GM21423 (cell line): ENCODE measurements at regions not wholly inside any gene's neighbourhood (a gene's known extent, or its start where the extent isn't known, plus 50 kb on each side); places are given as distances from the start of the nearest gene placed in this dataset.
"Not testable (repeated sequence)": the region's sequence is repeated elsewhere in the genome, so short reads cannot be mapped to it uniquely, and the experiment has no call there.

Experiments
- ATAC-seq: cut with Tn5 transposase; IDR thresholded peaks from one replicate; pipeline ENCODE4 v1.9.1; 2021; ENCODE audit warnings: mild to moderate bottlenecking, moderate library complexity; ENCODE audit not compliant: unreplicated experiment

DNA sequence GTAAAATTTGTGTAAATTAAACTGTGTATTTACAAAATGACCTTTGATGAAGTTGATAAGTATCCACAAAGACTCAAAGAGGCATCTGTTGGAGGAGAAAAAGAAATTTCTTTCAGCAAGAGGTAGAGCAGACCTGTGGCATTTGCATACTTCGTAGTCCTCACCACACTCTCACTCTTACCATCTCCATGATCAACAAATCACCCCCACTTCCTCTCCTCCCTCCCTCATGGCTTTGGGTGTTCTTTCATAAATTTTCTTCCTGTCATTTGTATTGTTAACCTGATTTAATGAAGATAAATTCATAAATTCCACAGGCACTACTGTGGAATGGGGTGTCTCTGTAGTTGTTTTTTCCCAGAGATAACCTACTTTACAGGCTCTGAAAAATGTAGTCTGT, 366.5 kb downstream of the ZNF674 start:
- ATAC-seq, result no peak

DNA sequence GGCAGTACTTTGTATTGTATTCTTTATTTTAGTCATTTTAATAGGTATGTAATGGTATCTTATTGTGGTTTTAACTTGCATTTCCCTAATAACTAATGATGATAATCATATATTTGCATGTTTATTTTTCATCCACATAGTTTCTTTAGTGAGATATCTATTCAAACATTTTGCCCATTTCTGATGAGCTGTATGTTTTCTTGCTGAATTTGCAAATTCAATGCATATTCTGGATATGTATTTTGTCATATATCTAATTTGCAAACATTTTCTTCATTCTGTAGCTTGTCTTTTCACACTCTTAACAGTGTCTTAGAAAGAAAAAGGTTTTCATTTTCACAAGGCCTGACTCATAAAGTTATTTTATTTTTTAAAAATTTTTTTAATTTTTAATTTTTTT, 372.1 kb downstream of the ZNF674 start:
- ATAC-seq, result no peak

DNA sequence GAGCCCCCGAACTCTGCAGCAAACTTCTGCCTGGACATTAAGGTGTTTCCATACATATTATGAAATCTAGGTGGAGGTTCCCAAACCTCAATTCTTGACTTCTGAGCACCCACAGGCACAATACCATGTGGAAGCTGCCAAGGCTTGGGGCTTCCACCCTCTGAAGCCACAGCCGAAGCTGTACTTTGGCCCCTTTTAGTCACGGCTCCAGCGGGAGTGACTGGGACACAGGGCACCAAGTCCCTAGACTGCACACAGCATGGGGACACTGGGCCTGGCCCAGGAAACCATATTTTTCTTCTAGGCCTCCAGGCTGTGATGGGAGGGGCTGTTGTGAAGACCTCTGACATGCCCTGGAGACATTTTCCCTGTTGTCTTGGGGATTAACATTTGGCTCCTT, 373.8 kb downstream of the ZNF674 start:
- ATAC-seq, result not testable (repeated sequence)

DNA sequence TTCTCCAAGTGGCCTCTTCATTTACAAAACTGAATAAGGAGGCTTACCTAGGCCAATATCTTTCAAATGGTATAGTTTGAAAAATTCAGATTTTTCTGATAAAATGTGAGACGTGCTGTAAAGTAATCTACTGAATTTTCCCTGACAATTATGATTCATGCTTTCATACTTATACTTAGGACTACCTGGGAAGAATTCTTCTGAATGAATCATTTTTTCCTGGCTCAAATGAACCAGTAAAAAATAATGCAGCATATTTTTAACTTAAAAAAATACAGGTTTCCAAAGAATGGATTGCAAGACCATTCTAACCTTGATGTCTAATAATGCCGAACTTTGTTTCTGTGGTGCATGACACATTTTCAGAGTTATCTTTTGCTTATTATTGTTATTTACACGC, 375.4 kb downstream of the ZNF674 start:
- no peak for ATAC-seq

DNA sequence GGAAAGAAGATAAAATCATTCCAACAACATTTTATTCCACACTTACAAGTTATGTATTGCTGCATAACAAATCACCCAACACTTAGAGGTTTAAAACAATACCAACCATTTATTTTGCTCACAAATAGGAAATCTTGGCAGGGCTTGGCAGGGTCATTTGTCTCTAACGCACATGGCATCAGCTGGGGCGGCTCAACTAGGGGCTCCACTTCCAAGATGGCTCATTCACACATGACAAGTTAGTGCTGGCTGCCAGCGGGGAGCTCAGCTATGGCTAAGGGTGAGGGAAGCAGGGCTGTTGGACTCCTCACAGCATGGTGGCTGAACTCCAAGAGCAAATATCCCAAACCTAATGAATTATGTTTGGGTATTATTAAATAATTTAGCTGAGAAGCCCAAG, 377.0 kb downstream of the ZNF674 start:
- ATAC-seq, result no peak

DNA sequence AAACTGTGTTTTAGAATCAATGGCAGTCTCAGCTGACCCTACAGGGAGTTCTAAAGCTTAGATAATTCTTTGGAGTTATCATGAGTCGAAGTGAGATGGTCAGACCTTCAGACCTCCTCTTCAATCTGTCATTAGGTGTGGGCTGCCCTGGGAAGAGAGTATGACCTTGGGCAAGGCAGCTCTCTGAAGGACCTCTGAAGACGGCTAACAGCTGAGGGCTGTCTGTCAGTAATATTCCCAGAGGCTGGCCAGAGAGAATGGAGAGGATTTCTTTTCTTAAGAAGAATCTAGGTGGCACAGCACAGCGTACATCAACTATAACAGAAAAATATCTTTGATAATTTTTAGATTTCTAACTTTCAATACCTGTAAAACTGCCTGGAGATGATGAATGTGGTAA, 379.4 kb downstream of the ZNF674 start:
- no peak for ATAC-seq

DNA sequence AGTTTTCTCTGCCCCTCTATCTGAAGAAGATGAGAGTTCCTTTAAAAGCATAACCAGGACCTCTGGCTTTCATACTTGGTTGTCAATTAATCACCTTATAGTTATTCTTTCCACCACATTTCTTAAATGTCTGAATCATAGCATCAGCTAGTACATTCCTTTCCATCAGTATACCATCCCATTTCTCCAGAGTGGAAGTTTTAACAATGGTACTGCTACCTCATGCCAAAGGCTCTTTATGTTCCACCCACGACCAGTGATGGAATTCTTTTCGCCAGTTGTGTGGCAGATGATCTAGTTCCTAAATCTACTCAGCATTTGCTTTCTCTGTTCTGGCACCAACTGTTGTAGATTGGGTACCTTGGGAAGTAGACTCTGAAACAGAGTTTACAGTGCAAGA, 379.8 kb downstream of the ZNF674 start:
- no peak for ATAC-seq

DNA sequence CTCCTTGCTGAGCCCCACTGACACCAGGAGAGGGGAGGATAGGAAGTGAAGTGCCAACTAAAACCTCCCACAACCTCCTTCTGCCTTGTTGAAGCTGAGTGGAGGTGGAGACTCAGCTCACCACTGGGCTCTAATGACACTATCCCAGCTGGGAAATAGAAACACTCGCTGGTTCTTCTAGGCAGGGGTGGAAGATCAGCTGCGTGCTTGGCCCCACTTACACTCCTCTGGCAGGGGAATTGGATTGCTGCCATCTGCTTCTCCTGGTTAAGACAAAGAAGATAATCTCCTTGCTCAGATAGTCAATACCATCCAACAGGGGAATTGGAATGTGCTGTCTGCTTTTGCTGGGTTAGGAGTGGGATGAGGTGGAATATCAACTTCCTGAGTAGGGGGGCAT, 392.5 kb downstream of the ZNF674 start:
- no peak for ATAC-seq

DNA sequence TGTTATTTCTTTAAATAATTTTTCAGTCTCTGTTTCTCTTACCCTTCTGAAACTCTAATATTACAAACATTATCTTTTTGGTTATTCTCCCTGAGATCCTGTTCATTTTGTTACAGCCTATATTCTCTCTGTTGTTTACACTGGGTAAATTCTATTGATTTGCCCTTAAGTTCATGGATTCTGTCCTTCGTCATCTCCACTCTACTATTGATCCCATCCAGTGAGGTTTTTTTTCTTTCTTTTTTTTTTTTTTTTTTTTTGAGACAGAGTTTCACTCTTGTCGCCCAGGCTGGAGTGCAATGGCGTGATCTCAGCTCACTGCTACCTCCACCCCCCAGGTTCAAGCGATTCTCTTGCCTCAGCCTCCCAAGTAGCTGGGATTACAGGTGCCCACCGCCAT, 393.9 kb downstream of the ZNF674 start:
- not testable (repeated sequence) for ATAC-seq

DNA sequence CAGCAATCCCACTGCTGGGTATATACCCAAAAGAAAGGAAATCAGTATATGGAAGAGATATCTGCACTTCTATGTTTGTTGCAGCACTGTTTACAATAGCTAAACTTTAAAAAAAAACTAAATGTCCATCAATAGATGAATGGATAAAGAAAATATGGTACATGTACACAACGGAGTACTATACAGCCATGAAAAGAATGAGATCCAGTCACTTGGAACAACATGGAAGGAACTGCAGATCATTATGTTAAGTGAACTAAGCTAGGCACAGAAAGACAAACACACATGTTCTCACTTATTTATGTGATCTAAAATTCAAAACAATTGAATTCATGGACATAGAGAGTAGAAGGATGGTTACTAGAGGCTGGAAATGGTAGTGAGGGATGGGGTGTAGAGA, 400.7 kb downstream of the ZNF674 start:
- ATAC-seq, result no peak

DNA sequence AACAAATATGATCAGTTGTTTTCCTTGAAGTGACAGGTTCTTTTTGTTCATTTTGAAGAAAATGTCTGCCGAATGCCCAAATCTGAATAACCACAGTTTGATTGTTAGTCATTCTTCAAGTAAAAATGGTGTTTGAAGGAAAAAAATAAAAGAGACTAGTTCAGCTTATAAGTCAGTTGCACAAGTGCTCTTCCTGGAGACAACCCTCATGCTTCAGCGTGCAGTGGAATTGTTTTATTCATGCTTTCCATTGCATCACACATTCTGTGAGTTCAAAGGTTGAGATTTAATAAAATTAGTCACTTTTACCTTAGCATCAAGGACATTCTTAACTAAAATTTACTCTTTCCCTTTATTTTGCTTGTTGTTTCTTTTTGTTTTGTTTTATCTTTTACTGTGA, 404.9 kb downstream of the ZNF674 start:
- no peak for ATAC-seq

DNA sequence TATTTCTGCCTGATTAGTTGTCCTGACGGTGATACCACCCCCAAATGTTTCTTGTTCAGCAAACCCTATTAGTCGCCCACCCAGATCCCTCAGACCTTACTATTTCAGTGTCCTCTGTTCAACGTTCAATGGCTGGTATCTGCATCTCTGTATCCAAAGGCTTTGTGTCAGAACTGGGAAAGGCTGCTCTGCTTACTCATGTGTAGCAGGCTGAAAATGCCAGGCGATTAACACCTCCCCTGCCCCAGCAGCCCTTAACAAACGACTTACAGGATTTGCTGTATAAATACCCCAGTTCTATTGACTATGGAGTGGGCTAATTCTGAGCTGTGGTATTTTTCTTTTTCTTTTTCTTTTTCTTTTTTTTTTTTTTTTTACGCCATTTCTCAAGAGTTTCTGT, 415.0 kb downstream of the ZNF674 start:
- no peak for ATAC-seq

DNA sequence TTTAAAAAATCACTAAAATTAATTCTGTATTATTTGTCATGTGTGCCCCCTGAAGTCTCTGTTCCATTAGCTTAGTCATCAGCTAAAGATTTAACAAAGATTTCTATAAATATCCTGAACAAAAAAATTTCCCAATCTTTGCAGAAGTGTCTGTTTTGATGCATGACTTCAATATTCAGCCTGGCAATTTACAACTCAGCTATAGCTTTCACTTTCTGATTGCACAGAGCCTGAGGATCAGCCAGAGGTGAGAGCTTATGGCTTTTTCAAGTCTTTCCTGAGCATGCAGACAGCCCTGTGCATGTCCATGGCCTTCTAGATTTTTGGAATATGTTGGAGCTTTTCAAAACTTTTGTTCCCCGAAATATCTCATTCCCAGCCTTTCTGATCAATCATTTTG, 420.1 kb downstream of the ZNF674 start:
- ATAC-seq, result no peak

DNA sequence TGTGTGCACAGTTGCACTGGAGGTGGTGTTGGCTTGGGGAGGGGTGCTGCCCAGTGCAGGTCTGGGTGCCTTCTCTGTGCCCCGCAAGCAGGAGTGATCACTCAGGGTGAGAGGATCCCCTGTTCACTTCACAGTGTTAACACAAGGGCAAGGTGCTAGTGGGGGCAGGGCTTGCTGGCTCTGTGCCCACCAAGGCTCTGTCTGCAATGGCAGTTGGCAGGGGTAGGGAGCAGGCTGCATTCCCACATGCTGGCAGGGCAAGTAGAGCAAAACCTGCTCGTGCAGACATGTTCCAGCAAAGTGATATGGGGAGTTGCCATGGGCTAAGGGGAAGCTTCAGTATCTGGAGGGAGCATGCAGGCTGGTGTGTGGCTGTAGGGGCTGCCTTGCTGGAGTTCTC, 428.0 kb downstream of the ZNF674 start:
- no peak for ATAC-seq

DNA sequence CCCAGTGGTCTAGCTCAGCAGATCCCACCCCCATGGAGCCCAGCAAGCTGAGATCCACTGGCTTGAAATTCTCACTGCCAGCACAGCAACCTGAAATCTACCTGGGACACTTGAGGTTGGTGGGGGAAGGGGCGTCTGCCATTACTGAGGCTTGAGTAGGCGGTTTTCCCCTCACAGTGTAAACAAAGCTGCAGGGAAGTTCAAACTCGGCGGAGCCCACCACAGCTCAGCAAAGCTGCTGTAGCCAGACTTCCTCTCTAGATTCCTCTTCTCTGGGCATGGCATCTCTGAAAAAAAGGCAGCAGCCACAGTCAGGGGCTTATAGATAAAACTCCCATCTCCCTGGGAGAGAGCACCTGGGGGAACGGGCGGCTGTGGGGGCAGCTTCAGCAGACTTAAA, 457.9 kb downstream of the ZNF674 start:
- ATAC-seq, result not testable (repeated sequence)

DNA sequence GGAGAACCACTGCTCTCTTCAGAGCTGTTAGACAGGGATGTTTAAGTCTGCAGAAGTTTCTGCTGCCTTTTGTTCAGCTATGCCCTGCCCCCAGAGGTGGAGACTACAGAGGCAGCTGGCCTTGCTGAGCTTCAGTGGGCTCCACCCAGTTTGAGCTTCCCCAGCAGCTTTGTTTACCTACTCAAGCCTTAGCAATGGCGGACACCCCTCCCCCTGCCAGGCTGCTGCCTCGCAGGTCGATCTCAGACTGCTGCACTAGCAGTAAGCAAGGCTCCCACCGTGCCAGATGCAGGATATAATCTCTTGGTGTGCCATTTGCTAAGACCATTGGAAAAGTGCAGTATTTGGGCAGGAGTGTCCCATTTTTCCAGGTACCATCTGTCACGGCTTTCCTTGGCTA, 465.1 kb downstream of the ZNF674 start:
- not testable (repeated sequence) for ATAC-seq

DNA sequence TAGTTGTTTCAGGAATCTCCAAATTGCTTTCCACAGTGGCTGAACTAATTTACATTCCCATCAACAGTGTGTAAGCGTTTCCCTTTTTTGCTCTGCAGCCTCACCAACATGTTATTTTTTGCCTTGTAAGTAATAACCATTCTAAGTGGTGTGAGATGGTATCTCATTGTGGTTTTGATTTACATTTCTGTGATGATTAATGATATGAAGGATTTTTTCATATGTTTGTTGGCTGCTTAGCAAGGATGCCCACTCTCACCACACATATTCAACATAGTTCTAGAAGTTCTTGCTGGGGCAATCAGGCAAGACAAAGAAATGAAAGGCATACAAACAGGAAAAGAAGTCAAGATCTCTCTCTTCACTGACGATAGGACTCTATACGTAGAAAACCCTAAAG, 472.4 kb downstream of the ZNF674 start:
- ATAC-seq, result no peak

DNA sequence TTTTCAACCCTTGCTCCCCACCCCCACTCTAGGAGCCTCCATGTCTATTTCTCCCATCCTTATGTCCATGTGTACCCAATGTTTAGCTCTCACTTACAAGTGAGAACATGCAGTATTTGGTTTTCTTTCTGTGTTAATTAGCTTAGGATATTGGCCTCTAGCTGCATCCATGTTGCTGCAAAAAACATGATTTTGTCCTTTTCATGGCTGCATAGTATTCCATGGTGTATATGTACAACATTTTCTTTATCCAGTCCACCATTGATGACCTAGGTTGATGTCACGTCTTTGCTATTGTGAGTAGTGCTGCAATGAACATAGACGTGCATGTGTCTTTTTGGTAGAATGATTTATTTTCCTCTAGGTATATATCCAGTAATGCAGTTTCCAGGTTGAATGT, 472.8 kb downstream of the ZNF674 start:
- no peak for ATAC-seq

DNA sequence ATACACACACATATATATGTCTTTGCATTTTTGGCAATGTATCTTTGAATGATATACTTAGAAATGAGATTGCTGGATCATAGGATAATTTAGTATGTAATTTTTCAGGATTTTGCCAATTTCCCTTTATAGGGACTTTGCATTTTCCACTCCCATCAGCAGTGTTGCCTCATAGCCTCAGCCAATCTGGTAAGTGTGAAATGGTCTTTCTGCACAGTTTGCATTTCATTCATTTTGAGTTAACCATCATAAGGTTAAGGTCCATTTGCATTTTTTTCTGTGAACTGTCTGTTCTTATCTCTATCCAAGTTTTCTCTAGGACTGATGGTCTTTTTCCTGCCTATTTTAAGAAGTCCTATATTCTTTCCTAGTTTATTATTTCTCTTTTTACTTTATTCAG, 474.8 kb downstream of the ZNF674 start:
- ATAC-seq, result no peak

DNA sequence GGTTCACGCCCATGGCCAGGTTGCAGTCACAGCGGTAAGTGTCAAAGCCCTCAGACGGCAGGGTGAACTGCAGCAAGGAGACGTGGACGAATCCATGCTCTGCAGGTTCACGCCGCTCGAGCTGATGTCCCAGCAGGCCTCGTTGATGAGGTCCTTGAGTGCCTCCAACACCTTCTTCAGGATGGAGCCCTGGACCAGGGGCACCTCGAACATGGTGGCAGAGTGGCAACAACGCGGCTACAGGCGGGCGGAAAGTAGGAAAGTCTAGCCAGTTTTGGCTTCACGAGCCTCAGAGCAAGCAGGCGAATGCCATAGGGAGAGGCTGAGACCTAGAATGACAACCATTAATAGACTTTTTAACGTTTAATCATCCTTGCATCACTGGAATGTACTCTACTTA, 485.9 kb downstream of the ZNF674 start:
- no peak for ATAC-seq

DNA sequence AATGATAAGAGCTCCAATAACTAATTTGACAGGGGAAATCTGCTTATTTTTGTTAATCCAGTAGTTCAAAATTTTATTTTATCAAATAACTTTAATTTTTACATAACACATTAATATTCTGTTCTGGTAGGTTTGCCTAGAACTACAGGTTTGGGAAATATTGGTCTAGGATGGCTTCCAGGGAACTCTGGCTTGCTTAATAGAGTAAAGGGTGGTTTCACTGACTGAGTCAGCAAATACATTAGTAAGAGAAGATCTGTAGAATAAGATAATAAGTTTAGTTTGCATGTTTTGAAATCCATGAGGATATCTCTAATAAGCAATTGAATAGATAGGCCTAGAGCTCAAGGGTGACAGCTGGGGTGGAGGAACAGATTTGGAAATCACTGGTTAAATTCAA, 500.7 kb downstream of the ZNF674 start:
- ATAC-seq, result no peak

DNA sequence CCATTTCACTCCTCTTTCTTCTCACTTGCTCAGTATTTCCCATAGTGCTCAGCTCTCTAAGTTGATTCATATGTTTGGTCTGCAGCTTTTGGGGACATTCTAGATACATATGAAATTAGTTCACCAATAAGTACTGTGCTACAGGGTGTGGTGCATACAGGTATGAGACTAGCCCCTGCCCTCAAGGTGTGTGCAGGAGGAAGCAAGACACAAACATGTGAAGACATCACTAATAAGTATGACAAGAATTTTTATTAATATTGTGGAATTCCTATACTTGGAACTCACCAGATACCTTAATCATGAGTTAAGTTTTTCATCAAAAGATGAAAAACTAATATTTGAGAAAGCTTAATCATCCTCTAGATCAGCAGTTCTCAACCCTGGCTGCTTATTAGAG, 505.2 kb downstream of the ZNF674 start:
- ATAC-seq, result no peak

DNA sequence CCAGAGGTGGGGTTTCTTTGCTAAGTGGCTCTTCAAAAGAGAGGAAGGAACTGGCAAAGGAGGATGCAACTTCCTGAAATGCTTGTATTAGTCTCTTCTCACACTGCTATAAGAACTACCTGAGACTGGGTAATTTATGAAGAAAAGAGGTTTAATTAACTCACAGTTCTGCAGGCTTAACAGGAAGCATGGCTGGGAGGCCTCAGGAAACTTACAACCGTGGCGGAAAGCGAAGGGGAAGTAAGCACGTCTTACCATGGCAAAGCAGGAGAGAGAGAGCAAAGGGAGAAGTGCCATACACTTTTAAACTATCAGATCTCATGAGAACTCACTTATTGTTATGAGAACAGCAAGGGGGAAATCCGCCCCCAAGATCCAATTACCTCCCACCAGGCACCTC, 505.7 kb downstream of the ZNF674 start:
- ATAC-seq, result no peak

DNA sequence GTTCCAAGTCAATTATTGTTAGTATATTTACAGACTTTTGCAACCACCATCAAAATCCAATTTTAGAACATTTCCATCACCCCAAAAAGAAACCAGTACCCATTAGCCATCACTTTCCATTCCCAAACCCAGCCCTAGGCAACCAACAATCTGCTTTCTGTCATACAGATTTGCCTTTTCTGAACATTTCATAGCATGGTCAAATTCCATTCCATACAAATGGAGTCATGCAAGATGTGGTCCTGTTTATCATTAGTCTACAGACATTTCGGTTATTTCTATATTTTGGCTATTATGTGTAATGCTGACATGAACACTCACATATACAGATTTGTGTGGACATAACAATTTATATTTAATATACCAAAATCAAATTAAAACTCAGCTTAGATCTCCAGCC, 508.7 kb downstream of the ZNF674 start:
- no peak for ATAC-seq
